Right cardiac atrium (tissue), 5 donors: ENCODE measurements at regions not wholly inside any gene's neighbourhood (a gene's known extent, or its start where the extent isn't known, plus 50 kb on each side); places are given as distances from the start of the nearest gene placed in this dataset.
A peak's percentile ranks its signal among the peaks of the same experiment; 100 is the strongest.

Source experiments
- ATAC-seq, 2 donors: fragments of 200-7000 bp; cut with Tn5 transposase; one replicate each; pipeline versions ENCODE4 v1.8.0 to v1.9.1; 2020; ENCODE audit warnings: moderate library complexity in 2 of 2, mild to moderate bottlenecking in 1 of 2
- DNase-seq, 3 donors: peaks; one replicate each; pipeline ENCODE4 v3.0.0-alpha.2; 2020
- H3K27ac ChIP-seq: one replicate; pipeline ENCODE4 v1.5.1; 2013; ENCODE audit warnings: mild to moderate bottlenecking, low read length, control low read depth, moderate library complexity
- H3K27me3 ChIP-seq: one replicate; pipeline ENCODE4 v1.6.1; 2013; ENCODE audit not compliant: control insufficient read depth, insufficient read depth
- H3K4me1 ChIP-seq: one replicate; pipeline ENCODE4 v1.6.1; 2013; ENCODE audit warnings: low read length; ENCODE audit not compliant: control insufficient read depth, insufficient read depth
- H3K4me3 ChIP-seq: one replicate; pipeline ENCODE4 v1.5.1; 2013; ENCODE audit warnings: low read length, control low read depth
- H3K9me3 ChIP-seq: one replicate; pipeline ENCODE4 v1.6.1; 2013; ENCODE audit warnings: low read length; ENCODE audit not compliant: control insufficient read depth
- WGBS: extraction: QIAGEN DNeasy Blood & Tissue Kit; methylation state at CpG from one replicate; pipeline ENCODE4 v1.1.7; 2013; 5-methylcytosine and 5-hydroxymethylcytosine counted together
- intact Hi-C, 4 donors: fragments of 100-400 bp; cut with DNase I; formaldehyde crosslinking; loops; one replicate each; pipeline versions ENCODE4 v1.11.0 to v1.14.0; 2022 to 2023
- donor health status: healthy with polysubstance abuse.
- donor health status: DM: no; HTN: yes; CAD: no.
- donor health status: DM: no; HTN: no; CAD: no.
- donor health status: DM: no; HTN: yes; CAD: no; lungs with severe emphysema.
- donor health status: DM: yes; HTN: yes; CAD: no.

DNA sequence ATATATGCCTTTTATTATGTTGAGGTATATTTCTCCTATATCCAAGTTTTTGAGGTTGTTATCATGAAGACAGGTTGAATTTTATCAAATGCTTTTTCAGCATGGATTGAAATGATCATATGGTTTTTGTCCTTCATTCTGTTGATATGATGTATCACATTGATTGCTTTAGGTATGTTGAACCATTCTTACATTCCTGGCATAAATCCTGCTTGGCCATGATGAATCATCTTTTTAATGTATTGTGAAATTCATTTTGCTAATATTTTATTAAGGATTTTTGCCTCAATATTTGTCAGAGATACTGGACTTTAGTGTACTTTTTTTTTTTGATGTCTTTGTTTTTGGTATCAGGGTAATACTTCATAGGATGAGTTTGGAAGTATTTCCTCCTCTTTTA is 283.8 kb upstream of the C11orf87 start:
- H3K4me3 ChIP-seq, result no peak overlapping the region
- intact Hi-C loops, result no loop called here
- H3K9me3 ChIP-seq, result no peaks in the 10 kb centered on the region
- no peaks in the 10 kb centered on the region for H3K4me1 ChIP-seq
- no peak overlapping the region for H3K27ac ChIP-seq
- no peak for DNase-seq
- ATAC-seq, result no peak
- H3K27me3 ChIP-seq, result no peaks in the 10 kb centered on the region

GRCh38 chr11:109140426-109140825 is 281.6 kb upstream of the C11orf87 start:
- H3K27me3 ChIP-seq, result no peaks in the 10 kb centered on the region
- intact Hi-C loops, result no loop called here
- H3K4me3 ChIP-seq, result no peak overlapping the region
- DNase-seq (no peak), ATAC-seq (no peak)
- H3K27ac ChIP-seq, result no peak overlapping the region
- H3K9me3 ChIP-seq, result no peaks in the 10 kb centered on the region
- H3K4me1 ChIP-seq, result no peaks in the 10 kb centered on the region

DNA sequence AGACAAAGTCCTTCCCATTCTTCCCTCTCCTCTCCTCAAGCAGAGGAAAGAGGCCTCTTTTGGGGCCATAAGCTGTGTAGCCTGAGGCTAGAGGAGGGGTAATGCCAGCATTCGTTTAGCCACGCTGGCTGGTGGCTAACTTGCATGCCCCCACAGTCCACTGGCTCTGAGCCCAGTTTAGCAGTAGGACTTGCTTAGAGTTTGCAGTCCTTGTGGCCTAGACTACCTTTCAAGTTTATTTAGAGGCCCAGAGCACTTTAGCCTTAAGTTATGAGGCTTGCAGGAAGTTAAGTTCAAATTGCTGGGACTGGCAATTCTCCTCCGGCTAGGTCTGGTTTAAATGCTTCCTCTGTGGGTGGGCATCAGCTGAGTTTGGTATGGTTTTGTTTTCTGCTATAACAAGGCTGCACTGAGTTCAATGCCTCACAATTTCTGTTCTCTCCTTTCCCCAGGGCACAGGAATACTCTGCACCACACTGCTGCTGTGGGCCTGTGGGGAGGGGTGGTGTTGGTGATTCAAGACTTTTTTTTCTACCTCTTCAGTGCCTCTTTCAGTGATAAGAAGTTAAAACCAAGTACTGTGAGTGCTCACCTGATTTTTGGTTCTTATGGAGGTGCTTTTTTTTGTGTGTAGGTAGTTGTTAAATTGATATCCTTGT is 281.0 kb upstream of the C11orf87 start:
- Histone ChIP-seq H3K27ac (no peak overlapping the region), H3K9me3 (no peaks in the 10 kb centered on the region), H3K4me1 (no peaks in the 10 kb centered on the region), H3K4me3 (no peak overlapping the region), H3K27me3 (no peaks in the 10 kb centered on the region)
- WGBS, result 83% methylated on average over 3 of the region's 3 CpGs
- no peak for ATAC-seq
- no peak for DNase-seq
- intact Hi-C loops, result no loop called here

GRCh38 chr11:109145287-109145686 is 276.7 kb upstream of the C11orf87 start:
- Histone ChIP-seq H3K9me3 (no peaks in the 10 kb centered on the region), H3K4me1 (no peaks in the 10 kb centered on the region), H3K4me3 (no peak overlapping the region), H3K27me3 (no peaks in the 10 kb centered on the region), H3K27ac (no peak overlapping the region)
- WGBS, result 95% methylated on average over 14 of the region's 14 CpGs
- no peak for ATAC-seq
- intact Hi-C loops, result no loop called here
- DNase-seq, result peak in 1 of 3 donors; percentile 44

DNA sequence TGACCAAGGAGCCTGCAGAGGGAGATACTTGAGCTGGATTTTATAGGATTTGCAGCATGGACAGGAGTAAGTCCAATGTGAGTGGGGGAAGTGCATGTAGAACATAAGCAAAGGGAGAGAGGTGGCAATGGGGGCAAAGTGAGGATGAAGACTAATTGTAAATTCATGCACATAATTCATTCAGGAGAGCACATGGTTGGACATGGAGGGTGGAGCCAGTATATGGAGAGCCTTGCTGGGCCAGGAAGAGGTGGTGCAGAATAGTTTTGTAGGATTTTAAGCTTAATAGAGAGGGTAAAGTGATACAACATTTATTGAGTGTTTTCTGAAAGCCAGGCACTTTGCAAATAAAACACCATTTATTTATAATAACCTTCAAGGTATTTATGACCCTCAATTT is 274.3 kb upstream of the C11orf87 start:
- Histone ChIP-seq H3K27ac (no peak overlapping the region), H3K4me1 (no peaks in the 10 kb centered on the region), H3K4me3 (no peak overlapping the region), H3K27me3 (no peaks in the 10 kb centered on the region), H3K9me3 (no peaks in the 10 kb centered on the region)
- ATAC-seq (no peak), DNase-seq (no peak)
- intact Hi-C loops, result no loop called here

GRCh38 chr11:109148669-109149068 is 273.3 kb upstream of the C11orf87 start:
- DNase-seq (no peak), ATAC-seq (no peak)
- no peaks in the 10 kb centered on the region for H3K27me3 ChIP-seq
- 46% methylated on average over 2 of the region's 2 CpGs for WGBS
- H3K9me3 ChIP-seq, result no peaks in the 10 kb centered on the region
- no peak overlapping the region for H3K27ac ChIP-seq
- intact Hi-C loops, result no loop called here
- H3K4me1 ChIP-seq, result no peaks in the 10 kb centered on the region
- no peak overlapping the region for H3K4me3 ChIP-seq

GRCh38 chr11:109150581-109150980 is 271.4 kb upstream of the C11orf87 start:
- no peaks in the 10 kb centered on the region for H3K4me1 ChIP-seq
- H3K27me3 ChIP-seq, result no peaks in the 10 kb centered on the region
- ATAC-seq (no peak), DNase-seq (no peak)
- H3K4me3 ChIP-seq, result no peak overlapping the region
- no peaks in the 10 kb centered on the region for H3K9me3 ChIP-seq
- intact Hi-C loops, result no loop called here
- 64% methylated on average over 2 of the region's 2 CpGs for WGBS
- no peak overlapping the region for H3K27ac ChIP-seq

DNA sequence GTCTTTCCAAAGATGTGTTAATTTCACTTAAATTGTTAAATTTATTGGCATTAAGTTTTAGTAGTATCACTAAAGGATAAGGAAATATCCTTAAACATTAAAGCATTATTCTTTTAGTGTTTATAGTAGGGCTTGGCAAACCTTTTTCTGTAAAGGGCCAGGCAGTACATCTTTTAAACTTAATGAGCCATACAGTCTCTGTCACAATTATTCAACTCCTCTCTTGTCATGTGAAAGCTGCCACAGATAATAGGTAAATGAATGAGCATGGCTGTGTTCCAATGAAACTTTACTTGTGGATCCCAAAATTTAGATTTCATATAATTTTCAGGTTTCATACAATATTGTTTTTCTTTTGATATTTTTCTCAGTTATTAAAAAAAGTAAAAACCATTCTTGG is 268.2 kb upstream of the C11orf87 start:
- Histone ChIP-seq H3K4me3 (no peak overlapping the region), H3K27ac (no peak overlapping the region), H3K27me3 (no peaks in the 10 kb centered on the region), H3K4me1 (no peaks in the 10 kb centered on the region), H3K9me3 (no peaks in the 10 kb centered on the region)
- DNase-seq (no peak), ATAC-seq (no peak)
- intact Hi-C loops, result no loop called here

GRCh38 chr11:109155291-109155690 is 266.7 kb upstream of the C11orf87 start:
- no peaks in the 10 kb centered on the region for H3K9me3 ChIP-seq
- intact Hi-C loops, result no loop called here

GRCh38 chr11:109165035-109165434 is 257.0 kb upstream of the C11orf87 start:
- H3K9me3 ChIP-seq, result no peaks in the 10 kb centered on the region
- ATAC-seq (no peak), DNase-seq (no peak)
- peaks cover 4% of the 10 kb centered on the region for H3K27me3 ChIP-seq
- H3K4me1 ChIP-seq, result no peaks in the 10 kb centered on the region
- intact Hi-C loops, result no loop called here
- 69% methylated on average over 3 of the region's 3 CpGs for WGBS
- H3K4me3 ChIP-seq, result no peak overlapping the region
- no peak overlapping the region for H3K27ac ChIP-seq

More at GRCh38 chr11:109155291-109155690, 266.7 kb upstream of the C11orf87 start:
- H3K27ac ChIP-seq, result no peak overlapping the region
- no peak for ATAC-seq
- H3K27me3 ChIP-seq, result no peaks in the 10 kb centered on the region
- H3K4me3 ChIP-seq, result no peak overlapping the region
- DNase-seq, result no peak
- no peaks in the 10 kb centered on the region for H3K4me1 ChIP-seq

GRCh38 chr11:109166441-109166840 is 255.5 kb upstream of the C11orf87 start:
- intact Hi-C loops, result no loop called here
- 86% methylated on average over 2 of the region's 2 CpGs for WGBS
- Histone ChIP-seq H3K9me3 (no peaks in the 10 kb centered on the region), H3K4me3 (no peak overlapping the region), H3K27me3 (peaks cover 4% of the 10 kb centered on the region), H3K27ac (no peak overlapping the region), H3K4me1 (no peaks in the 10 kb centered on the region)
- no peak for DNase-seq
- no peak for ATAC-seq

- H3K4me3 ChIP-seq, result no peak overlapping the region
- no peaks in the 10 kb centered on the region for H3K27me3 ChIP-seq
- H3K4me1 ChIP-seq, result no peaks in the 10 kb centered on the region
- ATAC-seq (no peak), DNase-seq (no peak)
- H3K27ac ChIP-seq, result no peak overlapping the region
- intact Hi-C loops, result no loop called here
- no peaks in the 10 kb centered on the region for H3K9me3 ChIP-seq
These were observed 248.5 kb upstream of the C11orf87 start for GRCh38 chr11:109173504-109173903.
